Hematopoietic multipotent progenitor cell treated with erythropoietin and hydrocortisone succinate and interleukin-3 and kit ligand, for 6 days (in vitro differentiated cells): ENCODE measurements at regions not wholly inside any gene's neighbourhood (a gene's known extent, or its start where the extent isn't known, plus 50 kb on each side); places are given as distances from the start of the nearest gene placed in this dataset.

Experiments used
- DNase-seq: peaks from one replicate; pipeline ENCODE4 v3.0.0-alpha.2; 2015

DNA sequence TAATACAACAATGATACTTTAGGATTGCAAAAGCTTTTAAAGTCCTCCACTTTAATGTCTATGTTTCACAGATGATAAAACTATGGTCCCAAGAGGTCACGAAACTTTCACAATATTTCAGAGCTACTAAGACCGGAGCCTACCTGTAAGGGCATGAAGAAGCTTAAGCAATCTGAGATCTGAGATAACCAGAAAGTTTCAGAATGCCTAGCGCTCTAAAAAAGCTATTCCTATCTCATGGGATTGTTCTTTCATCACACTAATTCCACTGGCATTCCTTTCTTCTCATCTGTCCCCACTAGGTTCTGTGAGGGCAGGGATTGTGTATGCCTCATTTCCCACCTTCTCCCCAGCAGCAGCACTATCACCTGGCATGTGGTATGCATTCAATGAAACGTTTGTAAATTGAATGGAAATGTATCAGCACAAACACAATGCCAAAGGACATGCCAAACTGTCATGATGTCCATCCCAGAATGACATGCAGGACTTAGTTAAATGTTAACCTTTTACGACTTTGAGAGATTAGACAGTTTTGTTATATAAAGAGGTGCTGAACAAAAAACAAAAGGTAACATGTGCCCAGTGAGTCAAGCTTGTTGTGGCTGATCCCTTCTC is 104.7 kb upstream of the NR2F2 start:
- DNase-seq = no peak

DNA sequence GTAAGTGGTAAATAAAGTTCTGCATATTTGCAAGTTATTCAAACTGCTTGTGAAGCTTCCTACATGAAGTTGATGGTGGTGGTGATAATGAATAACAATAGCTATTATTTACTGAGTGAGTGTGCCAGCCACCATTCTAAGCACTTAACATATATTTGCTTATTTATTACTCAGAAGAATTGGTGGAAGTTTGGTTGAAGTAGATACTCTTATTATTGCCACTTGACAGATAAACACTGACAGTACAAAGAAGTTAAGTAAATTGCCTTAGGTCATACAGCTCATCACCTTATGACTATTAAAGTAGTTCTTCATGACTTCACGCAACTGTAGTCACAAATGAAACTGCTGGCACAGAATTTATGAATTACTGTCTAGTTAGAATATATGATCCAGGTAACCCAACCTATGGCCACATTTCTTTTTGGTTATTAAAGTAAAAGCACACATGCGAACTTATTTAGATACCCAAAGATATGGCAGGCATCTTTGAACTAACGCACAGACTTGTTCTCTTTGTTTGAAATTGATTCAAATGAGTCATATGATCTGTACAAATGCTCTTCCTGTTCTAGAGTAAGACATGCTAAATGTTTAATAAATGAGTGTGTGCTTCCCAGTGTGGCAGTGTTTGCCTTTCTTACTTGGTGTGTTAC is 99.8 kb upstream of the NR2F2 start:
- DNase-seq = no peak

DNA sequence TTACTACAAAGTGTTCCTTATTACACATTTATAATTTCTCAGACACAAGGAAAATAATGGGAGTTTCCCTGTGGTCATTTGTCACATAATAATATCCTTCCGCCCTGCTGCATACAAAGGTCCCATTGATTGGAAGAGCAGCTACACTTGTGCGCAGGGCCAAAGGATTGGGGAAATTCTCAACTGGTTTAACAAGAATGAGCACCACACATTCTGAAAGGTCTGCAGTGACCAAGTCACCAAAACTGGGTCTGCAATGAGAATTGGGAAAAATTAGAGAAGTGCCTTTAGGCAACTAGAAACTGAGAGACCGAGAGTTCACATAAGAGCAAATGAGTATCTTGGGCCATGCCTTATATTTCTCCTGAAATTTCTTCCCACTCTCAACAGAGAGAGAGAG is 98.2 kb upstream of the NR2F2 start:
- no peak for DNase-seq

DNA sequence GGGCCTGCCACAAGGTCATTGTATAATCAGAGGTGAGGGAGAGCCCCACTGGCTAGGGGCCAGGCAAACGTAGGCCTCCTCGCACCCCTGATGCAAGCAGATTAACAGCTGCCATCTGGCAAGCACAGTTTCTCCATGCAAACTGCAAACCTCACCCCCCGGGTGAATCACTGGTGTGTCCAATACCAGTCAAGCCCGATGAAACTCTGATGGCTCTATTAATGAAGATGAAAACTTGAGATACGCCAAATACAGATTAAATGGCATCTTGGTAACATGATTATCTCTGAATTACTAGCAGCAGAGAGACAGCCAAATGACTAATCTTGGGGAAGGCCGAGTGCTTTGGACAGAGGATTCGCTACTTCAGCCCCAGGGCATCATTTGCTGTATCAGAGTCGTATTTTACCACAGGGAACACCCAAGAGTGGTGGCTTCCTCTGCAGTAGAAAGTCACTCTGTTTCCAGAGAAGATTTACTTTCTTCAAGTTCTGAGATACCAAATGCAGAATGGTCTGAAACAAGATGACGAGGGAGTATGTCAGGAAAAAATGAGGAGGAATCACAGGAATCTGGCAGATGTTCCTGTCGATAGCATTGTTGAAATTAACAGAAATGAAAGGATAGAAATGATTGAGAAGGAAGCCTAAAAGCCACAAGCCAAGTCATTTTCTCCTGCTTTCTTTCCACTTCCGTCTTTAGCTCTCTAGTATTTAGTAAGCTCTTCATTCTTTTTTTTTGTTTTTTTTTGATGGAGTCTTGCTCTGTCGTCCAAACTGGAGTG is 96.2 kb upstream of the NR2F2 start:
- DNase-seq = no peak

DNA sequence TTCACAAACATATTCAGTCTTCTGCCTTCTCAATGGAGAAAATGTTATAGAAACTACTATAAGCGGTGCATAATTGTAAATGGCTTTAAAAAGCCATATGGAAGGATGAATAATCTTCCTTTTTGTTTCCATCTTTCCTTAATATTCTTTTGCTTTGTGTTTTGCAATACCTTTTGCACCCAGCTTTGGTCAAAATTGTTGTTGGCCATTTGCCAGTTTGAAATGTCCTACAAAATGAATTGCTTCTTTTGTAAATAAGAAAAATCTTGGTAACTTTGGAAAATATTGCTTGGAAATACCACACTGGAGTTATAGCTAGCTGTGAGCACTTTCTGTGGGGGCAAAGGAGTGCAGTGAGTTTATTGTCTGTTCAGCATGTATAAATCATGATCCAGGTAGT is 93.5 kb upstream of the NR2F2 start:
- no peak for DNase-seq

DNA sequence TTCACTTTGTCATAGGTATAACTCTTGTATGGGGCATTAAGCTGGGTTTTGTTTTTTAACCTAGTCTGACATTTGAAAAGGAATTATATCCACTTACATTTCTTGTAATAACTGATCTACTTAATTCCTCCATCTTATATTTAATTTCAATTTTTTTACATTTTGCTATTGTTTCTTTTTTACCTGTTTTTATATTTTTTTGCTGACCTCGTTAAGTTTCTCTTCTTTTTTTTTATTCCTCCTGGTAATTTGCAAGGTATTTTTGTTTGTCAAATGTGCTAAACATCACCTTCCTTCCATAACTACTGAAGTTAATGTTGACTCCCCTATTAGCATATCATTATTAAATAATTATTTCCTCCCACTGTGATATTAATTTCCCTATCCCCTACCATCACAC is 87.7 kb upstream of the NR2F2 start:
- DNase-seq = no peak

DNA sequence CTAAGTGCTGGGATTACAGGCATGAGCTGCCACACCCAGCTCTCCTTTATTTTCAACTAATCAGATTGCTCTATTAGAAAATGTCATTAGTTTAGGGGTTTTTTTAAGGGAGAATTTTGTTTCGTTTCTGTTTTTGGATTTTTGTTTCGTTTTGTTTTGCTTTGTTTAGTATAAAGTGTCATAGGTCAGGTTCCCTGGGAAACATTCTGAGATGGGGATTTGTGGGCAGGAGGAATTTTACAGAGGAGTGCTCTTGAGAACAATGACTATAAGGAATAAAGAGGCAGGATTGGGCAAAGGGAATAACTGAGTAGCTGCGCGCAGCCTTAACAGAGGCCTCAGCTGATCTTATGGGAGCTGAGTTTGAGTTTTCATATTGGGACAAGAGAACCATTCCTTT is 86.8 kb upstream of the NR2F2 start:
- DNase-seq = no peak

DNA sequence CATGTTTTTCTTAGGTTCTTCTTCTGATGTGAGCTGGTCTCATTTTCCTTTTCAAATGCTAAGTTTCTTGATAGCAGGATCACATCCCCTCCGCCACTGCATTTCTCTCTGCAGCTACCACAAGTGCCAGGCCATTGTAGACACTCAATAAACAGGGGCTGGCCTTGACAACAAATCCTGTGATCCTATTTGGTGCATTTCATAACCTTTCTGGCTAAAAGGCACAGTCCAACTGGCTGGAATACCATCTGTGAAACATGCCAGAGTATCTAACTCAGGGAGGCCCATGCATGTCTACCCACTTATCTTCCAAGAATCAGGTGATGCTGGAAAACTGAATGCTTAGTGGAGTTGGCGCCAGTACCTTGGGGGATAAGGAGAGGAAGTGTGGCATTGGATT is 85.2 kb upstream of the NR2F2 start:
- DNase-seq = no peak

DNA sequence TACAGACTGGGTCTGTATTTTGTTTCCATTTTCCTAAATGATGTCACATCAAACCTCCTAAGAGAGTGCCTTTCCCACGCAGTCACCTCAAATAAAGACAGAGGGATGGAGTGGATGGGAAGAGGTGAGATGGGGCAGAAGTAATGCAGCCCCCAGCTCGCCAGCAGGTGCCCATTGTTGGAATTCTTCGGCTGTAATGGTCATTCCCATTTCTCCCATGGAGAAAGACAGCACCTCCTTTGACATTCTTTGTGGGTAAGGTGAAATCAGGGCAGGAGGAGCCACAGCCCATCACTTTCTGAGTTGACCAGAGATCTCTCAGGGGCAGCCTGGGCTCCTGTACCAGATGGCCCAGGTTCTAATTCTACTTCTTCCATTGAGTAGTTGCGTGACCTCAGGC is 84.4 kb upstream of the NR2F2 start:
- DNase-seq = no peak

DNA sequence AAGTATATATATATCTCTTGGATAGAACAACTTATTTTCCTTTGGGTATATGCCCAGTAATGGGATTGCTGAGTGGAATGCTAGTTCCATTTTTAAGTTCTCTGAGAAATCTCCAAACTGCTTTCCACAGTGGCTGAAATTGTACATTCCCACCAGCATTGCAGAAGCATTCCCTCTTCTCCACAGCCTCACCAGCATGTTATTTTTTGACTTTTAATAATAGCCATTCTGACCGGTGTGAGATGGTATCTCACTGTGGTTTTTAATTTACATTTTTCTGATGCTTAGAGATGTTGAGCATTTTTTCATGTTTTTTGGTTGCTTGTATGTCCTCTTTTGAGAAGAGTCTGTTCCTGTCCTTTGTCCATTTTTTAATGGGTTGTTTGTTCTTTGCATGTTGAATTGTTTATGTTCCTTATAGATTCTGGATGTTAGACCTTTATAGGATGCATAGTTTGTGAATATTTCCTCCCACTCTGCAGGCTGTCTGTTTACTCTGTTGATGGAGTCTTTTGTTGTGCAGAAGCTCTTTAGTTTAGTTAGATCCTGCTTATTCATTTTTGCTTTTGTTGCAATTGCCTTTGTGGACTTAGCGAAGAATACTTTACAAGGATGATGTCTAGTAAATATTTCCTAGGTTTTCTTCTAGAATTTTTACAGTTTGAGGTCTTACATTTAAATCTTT is 82.7 kb upstream of the NR2F2 start:
- no peak for DNase-seq

DNA sequence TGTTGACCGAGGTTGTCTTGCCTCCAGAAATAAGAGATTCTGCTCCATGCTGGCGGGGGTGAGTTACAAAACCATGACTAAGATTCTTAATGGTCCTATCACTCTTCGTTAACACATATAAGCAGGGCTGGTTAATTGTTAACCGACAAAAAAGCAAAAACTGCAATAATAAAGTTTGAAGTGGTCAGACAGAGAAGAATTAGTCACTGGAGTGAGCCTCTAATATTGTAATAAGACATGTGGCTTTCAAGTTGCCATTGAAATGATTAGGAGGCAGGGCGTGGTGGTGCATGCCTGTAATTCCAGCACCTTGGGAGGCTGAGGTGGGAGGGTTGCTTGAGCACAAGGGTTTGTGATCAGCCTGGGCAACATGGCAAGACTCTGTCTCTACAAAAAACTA is 78.4 kb upstream of the NR2F2 start:
- no peak for DNase-seq

DNA sequence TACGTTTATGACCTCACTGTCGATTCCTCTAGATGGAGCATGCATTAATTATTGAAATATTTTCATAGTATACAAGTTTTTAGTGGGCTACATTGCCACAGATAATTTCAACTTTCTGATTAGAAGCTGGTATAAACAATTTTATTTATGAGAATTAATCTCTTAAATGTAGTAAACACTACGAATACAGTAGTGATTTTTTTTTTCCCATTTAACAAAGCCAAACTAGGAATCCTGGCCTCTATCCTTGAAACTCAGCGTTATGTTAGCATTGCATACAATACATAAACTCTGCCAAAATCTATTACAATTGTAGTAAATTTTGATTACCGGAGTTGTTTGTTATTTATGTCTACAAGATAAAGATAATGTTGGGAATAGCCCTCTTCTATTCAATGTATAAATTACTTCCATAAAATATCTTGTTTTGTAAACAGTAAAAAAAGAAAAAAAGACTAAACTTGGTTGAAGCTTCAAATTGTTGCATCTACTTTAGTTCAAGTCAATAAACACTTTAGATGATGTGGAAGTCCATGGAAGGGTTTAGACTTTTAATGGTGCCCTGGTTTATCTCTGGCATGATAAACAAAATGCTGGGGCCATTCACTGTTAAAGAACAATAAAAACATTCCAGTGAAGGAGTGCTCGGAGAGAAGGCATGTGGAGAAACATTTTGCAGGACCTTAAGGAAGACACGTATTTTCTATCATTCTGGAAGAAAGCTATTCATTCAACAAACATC is 77.3 kb upstream of the NR2F2 start:
- no peak for DNase-seq

DNA sequence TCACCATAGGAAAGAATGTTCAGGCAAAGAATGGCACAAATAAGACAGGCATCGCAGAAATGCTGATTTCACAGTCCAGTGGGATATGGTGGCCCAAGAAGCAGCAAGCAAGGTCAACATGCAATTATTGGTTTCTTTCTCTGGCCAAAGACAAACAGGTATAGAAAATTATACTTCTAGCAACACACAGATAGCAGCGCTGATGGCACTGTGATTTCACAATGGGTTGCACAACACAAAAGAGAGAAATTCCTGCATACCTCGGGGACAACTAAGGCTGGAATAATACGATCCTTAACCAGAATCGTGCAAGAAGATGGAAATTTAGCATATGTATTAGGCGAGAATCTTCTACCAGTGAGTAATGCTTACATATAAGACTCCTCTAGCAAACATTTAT is 76.3 kb upstream of the NR2F2 start:
- no peak for DNase-seq

DNA sequence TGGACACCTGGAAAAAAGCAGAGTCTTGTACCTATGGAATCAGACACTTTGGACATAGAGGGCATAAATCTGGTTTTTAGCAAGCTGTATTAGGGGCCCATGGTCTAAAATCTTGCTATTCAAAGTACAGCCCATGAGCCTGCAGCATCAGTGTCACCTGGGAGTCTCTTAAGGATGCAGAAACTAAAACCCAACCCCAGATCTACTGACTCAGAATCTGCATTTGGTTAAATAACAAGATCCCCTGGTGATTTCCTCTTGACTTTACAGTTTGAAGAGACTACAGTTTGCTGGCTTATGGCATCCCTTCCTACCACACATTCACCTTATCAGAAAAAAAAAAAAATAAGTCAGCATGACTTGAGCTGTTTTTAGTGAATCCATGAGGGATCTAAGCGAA is 74.9 kb upstream of the NR2F2 start:
- DNase-seq = no peak

DNA sequence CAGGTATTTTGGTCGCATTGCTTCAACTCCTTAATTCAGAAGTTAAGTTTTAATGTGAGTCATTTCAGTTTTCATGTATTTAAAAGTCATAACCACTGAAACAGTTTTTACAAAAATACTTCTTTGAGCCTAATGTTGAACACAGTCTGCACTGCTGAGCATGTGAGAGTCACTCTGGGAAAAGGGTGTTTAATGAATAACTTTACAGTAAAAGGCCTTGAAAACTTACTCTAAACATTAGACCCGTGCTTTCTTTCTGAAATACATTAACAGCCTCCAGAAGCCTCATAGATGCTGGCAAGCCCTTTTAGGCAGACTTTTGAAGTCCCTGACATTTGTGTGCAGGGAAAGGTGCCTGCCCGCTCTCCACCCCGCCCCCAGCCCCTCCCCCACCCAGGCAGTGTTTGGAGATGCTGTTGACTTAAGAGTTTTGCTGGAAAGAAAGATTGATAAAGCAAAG is 68.9 kb upstream of the NR2F2 start:
- DNase-seq = no peak

DNA sequence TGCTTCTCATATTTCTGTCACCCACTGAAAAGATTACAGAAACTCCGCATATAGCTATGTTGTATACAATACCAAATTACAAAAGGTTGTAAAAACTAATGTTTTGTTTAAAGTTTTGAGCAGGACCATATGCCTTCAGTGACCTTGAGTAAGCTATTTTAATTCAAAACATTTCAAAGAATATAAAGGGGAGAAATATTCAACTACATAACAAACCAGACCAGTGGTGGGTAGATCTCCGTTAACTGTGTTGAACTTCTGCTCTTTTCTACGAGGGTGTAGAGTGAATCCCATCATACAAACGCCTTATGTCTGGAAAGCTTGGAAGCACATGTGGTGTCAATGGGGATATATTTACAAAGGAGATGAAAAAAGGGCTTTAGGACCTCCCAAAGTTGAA is 68.4 kb upstream of the NR2F2 start:
- DNase-seq = no peak

DNA sequence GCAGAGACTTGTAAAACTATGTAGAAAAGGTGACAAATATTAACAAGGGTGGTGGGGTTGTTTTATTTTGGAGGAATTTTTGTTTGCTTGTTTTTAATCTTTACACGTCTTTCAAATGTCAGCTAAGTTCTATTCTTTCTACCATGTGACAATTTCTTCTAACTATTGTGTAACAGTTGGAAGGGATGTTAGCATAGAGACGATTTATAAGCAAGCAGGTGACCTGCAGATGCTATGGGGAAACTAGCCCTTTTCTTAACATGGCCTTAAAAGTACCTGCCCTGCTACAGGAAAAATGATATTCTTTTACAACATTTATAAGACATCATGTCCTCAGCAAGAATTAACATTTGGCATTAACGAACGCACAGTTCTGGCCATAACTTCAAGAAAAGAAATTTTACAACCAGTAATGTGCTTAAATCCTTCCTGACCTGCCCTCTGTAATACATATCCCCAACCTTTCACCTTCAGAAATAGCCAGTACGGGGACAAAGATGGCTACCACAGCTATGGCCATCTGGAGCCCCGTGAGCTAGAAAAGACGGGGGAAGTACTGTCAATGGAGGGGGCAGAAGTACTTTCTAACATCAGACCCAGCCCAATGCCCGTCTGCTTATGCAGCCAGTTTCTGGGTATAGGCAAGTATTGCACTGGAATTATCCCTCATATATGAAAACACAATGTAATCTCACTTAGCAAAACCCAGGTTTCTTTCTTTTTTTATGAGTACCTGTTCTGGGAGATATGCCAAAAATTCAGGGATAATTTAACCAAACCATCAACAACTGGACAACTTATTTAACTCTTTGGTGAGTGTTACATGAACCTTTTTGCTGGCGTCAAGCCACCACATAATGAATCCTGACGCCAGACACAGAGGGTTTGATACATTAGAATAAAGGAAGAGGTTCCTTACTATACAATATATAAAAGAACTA is 67.7 kb upstream of the NR2F2 start:
- DNase-seq = no peak

DNA sequence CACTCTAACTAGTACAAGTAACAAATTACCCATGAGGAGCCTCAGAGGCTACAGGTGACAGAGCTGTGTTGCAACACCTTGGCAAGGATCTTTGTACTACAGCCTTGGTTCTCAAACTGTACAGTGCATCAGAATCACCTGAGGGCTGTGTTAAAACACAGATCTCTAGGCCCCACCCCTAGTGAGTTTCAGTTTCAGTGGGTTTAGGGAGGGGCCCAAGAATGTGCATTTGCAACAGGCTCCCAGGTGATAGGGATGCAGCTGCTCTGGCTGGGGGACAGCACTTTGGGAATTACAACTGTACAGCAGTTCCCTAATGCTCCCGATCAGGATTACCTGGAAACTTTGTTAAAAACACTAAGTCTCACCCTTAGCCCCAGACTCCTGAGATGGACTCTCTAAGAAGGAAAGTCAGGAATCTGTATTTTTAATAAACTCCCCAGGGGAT is 66.1 kb upstream of the NR2F2 start:
- DNase-seq = no peak

DNA sequence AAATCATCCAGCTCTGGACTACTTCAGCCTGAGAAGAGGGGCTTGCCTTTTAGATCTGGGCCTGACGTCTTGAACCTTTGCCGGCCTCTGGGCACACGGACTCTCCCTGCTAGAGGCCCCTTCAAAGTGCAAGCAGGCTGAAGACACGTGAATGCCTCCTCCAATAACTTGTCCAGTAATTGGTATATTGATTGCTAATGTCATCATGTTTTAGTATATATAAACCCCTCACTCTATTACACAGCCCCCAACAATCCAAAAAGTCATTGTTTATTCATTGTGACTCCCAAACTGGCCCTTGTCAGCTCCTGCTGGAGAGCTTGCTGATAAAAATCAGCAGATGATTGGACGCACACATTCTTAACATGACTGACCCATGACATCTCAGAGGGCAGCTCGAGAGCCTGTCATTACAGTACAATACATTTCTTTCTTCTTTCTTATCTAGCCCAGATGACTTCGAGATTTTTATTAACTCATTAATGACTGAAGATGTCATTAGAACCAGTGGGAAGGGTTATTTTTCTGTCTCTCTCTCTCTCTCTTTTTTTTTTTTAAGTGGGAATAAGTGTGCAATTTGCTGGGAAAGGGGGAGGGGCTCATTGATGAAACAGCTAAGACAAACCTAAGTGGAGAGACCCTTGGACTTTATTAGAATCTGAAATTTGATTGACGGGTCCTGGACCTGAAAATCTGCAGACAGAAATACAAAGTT is 65.5 kb upstream of the NR2F2 start:
- DNase-seq = no peak

DNA sequence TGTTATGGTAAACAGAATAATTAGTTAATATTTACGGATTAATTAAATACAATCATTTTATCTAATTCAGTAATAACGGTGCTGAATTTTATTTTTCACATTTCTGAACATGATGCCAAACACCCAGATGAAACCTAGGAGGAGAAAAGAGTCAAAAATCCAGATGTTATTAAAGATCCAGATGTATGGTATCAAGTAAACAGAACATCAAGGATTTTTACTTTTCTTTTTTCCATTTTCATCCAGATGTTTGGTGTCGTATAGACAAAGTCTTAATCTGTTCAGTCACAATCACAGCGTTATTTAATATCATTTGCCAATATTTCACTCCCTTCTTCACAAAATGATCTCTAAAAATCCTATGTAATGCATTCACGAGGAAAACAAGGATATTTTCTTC is 64.0 kb upstream of the NR2F2 start:
- DNase-seq = no peak

DNA sequence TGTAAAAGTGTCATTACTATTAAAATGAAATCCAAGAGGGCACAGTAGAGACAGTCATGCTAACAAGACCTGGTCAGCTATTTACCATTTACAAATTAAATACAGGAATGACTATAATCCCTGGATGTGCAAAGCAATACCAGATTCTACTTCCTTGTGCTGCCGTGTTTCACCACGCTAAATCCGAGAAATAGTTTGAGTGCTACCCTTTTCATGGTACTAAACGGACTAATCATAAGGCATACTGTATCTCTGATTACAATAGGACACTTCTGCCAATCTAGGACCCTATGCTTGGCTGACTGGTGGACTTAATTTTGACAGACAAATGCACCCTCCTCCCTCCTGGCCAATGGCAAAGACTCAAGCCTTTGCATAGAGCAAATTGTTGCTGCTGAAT is 63.0 kb upstream of the NR2F2 start:
- DNase-seq = no peak
